Ureter (tissue), 1 donor: ENCODE measurements at regions not wholly inside any gene's neighbourhood (a gene's known extent, or its start where the extent isn't known, plus 50 kb on each side); places are given as distances from the start of the nearest gene placed in this dataset.
"Not testable (repeated sequence)": the region's sequence is repeated elsewhere in the genome, so short reads cannot be mapped to it uniquely, and the experiment has no call there.

Source experiments
- DNase-seq: peaks from one replicate; pipeline ENCODE4 v3.0.0-alpha.2; 2020; ENCODE audit warnings: low spot score
- donor health status: DM: yes; HTN: yes; CAD: no.

DNA sequence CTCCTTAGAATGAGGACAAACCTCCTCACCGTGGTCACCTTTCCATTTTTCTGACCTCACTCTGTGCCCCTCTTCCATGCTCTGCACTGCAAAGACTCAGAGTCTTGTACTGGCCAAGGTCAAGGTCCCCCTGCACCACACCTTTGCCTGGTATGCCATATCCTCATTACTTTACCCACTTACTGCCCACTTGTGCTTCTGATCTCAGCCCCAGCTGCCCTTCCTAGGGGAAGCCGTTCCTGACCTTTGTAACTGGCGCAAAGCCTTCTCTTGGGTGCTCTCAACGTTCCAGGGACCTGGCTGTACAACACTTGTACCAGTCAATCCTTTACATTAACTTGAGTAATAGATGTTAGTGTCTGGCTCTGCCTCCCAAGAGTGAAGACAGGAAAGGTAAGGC is 256.0 kb downstream of the SV2B start:
- no peak for DNase-seq

DNA sequence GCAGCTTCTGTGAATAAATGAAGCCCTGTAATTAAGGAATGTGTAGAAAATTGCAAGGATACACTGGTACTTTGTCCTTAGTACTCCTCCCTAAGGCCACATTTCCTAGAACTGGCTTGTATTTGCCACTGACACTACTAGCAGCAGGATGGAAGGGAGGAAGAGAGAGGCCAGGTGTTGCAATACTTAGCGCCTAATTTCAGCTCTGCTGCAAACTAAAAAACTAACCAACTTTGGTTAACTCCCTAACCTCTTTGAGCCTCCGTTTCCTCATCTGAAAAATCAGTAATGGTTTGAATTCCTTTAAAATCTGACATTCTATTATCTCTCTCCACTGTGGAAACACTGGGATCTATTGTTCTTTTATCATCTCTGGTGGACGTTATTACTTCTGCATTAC is 257.0 kb downstream of the SV2B start:
- DNase-seq = no peak

- no peak for DNase-seq
Measured at GRCh38 chr15:91357486-91357885, 257.4 kb downstream of the SV2B start.

DNA sequence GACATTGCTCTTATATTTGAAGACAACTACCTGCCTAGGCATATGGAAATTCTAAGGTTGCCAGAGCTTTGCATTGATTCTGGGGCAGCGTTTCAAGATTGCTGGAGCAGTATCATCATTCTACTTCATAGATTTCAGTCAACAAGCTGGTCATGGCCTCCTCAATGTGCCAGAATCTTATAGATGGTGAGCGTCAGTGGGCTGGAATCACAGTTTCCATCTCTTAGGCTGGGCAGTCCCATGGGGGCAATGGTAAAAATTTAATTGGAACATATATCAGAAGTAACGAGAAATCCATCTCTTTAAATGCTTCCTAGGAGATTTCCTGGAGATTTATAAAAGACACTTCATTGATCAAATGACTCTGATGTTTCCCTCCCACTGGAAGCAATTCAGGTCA is 258.3 kb downstream of the SV2B start:
- DNase-seq = no peak

DNA sequence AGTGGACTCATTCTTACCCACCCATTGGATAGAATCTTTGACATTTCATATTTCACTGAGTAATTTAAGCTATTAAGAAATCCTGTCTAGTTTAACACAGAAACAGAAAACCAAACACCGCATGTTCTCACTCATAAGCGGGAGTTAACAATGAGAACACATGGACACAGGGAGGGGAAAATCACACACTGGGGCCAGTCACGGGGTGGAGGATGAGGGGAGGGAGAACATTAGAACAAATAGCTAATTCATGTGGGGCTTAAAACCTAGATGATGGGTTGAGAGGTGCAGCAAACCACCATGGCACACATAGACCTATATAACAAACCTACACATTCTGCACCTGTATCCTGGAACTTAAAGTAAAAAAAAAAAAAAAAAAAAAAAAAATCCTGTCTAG is 261.6 kb downstream of the SV2B start:
- not testable (repeated sequence) for DNase-seq

DNA sequence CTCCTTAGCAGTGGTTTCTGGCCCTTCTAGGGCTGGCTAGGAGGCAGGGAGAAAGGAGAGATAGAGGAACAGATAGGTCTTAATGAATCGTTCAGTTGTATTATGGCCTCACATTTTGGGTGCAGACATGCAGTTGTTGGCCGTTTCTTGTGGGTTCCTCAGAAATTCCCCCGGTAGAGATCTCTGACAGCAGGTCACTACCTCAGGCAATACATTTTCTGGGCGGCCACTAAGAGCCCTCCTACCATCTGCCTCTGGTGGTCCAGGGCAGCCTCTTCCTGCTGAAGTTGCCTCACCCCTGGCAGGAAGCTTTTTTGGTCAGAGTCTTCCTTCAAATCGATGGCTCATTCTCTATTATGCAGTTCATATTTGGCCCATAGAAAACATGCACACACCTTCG is 266.1 kb downstream of the SV2B start:
- no peak for DNase-seq

DNA sequence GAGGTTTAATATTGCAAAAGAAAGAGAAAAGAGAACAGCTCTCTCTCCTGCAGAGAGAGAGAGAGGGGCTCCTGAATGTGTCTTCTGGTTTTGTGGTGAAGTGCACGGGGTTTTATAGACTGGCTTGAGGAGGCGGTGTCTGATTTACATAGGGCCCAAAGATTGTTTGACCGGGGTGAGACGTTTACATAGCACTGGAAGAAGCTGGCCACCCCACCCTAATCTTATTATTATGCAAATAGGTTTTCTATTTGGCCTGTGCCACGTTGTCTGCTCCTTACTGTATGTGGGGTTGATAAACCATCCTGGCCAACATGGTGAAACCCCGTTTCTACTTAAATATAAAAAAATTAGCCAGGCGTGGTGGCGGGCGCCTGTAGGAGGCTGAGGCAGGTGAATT is 268.6 kb downstream of the SV2B start:
- DNase-seq = no peak

DNA sequence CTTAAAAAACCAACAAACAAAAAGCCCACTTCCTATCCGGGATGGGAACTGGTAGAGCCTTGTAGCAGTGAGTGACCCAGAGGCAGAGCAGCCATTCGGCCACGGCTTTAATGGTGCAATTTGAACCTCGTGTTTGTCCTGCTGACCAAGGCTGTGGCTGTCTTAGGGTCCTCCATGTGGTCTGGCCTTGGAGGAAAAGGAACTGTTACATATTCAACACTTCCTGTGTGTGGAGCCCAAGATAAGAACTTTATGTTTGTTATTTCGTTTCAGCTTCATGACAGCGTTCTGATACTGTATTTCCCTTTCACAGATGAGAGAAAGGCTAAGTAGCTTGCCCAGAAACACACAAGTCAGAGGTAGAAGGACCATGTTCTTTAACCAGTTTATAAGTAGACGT is 269.8 kb downstream of the SV2B start:
- no peak for DNase-seq

DNA sequence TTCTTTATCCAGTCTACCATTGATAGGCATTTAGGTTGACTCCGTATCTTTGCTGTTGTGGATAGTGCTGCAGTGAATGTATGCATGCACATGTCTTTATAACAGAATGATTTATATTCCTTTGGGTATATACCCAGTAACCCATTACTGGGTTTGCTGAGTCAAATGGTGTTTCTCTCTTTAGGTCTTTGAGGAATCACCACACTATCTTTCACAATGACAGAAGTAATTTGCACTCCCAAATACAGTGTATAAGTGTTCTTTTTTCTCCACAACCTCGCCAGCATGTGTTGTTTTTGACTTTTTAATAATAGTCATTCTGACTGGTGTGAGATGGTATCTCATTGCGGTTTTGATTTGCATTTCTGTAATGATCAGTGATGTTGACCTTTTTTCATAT is 271.3 kb downstream of the SV2B start:
- DNase-seq = not testable (repeated sequence)

DNA sequence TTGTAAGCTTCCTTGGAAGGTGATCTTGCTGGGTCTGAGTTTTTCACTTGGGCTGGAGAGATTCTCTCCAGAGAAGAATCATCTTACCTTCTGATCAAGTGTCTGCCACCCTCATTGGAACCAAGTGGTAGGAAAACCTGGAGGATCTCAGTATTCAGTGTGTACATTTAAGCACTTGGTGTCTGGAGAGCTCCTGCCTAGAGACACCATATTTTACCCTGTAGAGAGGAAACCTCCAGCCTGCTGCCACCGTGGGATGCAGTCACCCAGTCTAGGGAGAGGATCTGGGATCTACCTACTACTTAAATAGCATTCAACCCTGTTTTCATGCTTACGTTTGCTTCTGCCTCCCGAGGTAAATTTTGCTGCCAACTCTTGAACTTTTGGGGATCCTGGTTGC is 274.3 kb downstream of the SV2B start:
- DNase-seq = no peak

GRCh38 chr15:91376038-91376437 is 276.0 kb downstream of the SV2B start:
- no peak for DNase-seq

GRCh38 chr15:91380114-91380513 is 280.1 kb downstream of the SV2B start:
- DNase-seq = no peak

DNA sequence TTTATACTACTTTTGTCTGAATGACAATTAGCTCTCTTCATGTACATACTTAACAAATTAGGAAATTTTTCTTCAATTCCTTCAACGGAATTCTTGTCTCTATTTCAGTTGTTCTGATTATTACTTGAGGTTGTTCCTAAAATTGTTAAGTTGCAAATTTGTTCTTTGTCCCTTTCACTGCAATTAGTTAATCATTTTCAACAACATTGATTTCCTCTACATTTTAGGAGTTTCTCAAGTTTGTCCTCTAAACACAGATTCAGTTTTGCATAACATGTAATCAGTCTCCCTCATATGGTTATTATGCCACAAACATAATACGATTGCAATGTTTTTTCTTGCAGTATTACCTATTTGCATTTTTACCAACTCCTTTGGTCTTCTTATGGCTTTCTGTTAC is 283.5 kb downstream of the SV2B start:
- DNase-seq = no peak

DNA sequence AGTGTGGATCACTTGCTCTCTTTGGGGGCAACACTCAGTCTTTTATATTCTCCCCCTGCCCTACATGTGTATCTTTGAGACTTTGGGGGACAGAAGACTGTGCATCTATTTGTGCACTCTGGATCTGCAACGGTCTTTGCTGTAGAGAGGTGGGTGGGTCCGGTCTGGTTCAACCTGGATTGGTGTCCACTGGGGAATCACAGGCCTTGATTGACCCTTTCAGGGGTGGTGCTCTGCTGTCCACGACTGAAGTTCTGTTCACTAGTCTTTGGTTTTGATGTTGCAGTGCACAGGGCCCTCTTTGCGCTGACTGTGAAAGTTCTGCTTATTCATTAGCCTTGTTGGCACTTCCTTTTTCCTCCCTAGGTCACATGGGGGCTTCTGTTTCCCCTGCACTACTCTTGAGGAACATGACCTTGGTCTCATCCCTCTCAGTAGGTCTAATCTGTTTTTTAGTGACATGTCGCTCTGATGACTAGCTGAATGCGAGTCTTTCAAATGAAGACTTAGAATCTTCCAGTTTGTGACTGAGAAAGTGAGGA is 284.2 kb downstream of the SV2B start:
- DNase-seq = no peak

DNA sequence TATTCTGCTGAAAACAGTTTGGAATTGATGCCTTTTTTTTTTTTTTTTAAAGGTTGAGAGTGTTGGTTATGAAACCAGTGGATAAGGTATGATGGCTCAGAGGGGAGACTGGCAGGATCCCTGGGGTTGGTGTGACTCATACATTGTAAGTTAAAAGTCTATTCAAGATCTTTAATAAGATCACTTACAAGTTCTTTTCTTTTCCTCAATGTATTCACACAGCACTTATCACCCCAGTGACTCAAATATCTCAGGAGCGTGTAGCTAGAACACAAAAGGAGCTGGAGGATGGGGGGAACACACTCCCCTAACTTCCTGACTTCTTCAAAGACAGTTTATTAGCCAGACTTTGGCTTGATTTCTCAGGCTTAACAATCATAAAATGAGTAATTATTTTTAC is 285.3 kb downstream of the SV2B start:
- no peak for DNase-seq

DNA sequence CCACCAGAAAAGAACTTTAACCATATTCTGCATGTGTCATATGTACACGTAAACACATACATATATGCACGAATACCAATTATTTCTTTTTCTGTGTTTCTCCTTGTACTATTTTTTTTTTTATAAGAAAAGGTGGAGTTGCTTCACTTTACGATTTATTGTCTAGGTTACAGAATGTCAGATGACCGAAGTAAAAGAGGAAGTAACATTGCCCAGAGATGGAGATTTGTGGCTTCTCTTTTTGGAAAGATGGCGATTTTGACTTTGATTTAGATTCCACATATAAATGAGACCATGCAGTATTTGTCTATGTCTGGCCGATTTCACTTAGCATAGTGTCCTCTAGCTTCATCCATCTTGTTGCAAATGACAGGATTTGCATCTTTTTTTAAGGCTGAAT is 293.1 kb downstream of the SV2B start:
- no peak for DNase-seq

DNA sequence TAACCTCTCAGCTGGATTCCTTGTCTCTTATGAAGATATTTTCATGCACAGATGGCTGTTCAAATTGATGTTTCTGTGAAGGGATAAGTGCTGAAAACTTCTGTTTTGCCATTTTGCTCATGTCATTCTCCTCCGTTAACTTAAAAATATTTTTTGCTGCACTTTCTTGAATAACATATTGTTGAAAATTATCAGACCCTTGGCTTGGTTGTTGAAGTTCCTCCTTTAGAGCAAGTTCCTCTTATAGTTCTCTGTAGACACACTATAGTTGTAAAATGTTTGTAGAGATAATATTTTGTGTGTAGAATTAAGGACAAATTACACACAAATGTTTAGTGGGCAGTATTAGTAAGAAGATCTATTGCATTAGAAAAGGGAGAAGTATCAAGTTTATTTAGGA is 300.4 kb downstream of the SV2B start:
- DNase-seq = no peak

GRCh38 chr15:91407269-91407889 is 307.3 kb downstream of the SV2B start:
- DNase-seq = no peak

DNA sequence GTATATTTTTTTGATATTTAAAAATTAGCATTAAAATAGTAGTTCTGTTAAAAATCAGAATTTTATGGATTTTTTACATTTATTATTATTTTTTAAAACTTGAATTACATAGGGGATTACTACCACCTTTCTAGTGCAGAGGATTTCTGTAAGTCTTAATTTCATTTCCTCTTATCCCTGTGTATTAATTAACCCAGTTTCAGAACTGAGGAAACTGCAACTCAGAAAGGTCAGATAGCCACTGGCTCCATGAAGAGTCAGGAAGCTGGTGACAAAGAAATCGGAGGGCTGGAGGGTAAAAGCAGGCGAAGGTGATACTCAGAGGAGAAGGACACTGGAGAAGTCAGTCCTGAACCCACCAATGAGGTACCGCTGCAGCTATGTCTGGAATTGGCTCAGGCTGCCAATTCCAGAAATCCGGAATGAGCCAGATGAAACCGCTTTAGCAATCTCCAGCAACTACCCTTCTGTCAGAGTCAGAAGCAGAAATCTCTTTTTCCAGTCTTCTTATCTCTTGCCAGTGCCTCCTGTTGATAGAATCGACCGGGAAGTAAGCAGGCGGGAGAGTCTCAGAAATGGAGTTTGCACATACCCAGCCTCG is 308.5 kb downstream of the SV2B start:
- no peak for DNase-seq

GRCh38 chr15:91409387-91409786 is 309.3 kb downstream of the SV2B start:
- DNase-seq = no peak

- DNase-seq = no peak
Measured at GRCh38 chr15:91411586-91411985, 311.5 kb downstream of the SV2B start.

- no peak for DNase-seq
Measured at GRCh38 chr15:91412138-91412928, 312.3 kb downstream of the SV2B start.

- DNase-seq = no peak
Measured at GRCh38 chr15:91413142-91413541, 313.1 kb downstream of the SV2B start.
